ENCODE measurements at regions not wholly inside any gene's neighbourhood (a gene's known extent, or its start where the extent isn't known, plus 50 kb on each side); places are given as distances from the start of the nearest gene placed in this dataset.

GRCh38 chr4:108385076-108385475 lies 216.3 kb upstream of the LEF1 start:
- no peak for TF ChIP-seq CTCF (IDR thresholded peaks at IDR 0.05)
- TF ChIP-seq EZH2 (IDR thresholded peaks at IDR 0.05; ENCODE audit: borderline replicate concordance, insufficient read depth, low read depth, low read length, poor library complexity, severe bottlenecking): no peak

Measured in B cell (primary cell).